B cell (primary cell): ENCODE measurements at regions not wholly inside any gene's neighbourhood (a gene's known extent, or its start where the extent isn't known, plus 50 kb on each side); places are given as distances from the start of the nearest gene placed in this dataset.

ENCODE experiments used
- CTCF ChIP-seq: fragments of 200-600 bp; IDR thresholded peaks from one replicate; pipeline ENCODE4 v1.8.0; 2022; ENCODE audit warnings: antibody characterized with exemption, mild to moderate bottlenecking
- EZH2 ChIP-seq: IDR thresholded peaks from 2 replicates; pipeline ENCODE4 v1.6.1; 2012; ENCODE audit warnings: borderline replicate concordance, low read depth, mild to moderate bottlenecking, moderate library complexity, low read length; ENCODE audit not compliant: insufficient read depth, poor library complexity, severe bottlenecking

GRCh38 chr12:5154091-5154490 is 110.4 kb downstream of the KCNA5 start:
- TF ChIP-seq CTCF (no peak), EZH2 (no peak)
